ENCODE measurements at regions not wholly inside any gene's neighbourhood (a gene's known extent, or its start where the extent isn't known, plus 50 kb on each side); places are given as distances from the start of the nearest gene placed in this dataset.

DNA sequence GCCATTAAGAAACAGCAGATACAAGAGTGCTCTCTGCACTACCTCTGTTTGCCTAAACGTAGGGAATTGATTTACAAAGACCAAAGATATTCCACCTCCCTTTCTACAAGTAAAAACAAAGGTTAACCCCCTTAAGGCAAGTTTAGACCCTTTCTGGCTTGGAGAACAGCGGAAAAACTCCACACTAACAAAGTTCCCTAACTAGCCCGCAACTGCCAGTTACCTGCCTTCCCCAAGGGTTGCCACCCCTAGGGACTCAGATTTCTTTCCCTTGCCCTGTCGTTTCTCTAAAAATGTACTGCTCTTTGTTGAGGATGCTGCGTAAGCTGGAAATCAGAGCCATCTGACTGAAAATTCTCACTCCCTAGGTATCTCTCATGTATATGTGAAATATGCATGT is 627.5 kb upstream of the SOX11 start:
- no peak overlapping the region for H3K4me3 ChIP-seq (ENCODE audit: low read depth, low read length)
- no peak for DNase-seq (ENCODE audit: low read depth)
- TF ChIP-seq, protein P1, sequence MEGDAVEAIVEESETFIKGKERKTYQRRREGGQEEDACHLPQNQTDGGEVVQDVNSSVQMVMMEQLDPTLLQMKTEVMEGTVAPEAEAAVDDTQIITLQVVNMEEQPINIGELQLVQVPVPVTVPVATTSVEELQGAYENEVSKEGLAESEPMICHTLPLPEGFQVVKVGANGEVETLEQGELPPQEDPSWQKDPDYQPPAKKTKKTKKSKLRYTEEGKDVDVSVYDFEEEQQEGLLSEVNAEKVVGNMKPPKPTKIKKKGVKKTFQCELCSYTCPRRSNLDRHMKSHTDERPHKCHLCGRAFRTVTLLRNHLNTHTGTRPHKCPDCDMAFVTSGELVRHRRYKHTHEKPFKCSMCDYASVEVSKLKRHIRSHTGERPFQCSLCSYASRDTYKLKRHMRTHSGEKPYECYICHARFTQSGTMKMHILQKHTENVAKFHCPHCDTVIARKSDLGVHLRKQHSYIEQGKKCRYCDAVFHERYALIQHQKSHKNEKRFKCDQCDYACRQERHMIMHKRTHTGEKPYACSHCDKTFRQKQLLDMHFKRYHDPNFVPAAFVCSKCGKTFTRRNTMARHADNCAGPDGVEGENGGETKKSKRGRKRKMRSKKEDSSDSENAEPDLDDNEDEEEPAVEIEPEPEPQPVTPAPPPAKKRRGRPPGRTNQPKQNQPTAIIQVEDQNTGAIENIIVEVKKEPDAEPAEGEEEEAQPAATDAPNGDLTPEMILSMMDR (conservative IDR thresholded peaks at IDR 0.05; ENCODE audit: low read depth, low read length) = no peak

DNA sequence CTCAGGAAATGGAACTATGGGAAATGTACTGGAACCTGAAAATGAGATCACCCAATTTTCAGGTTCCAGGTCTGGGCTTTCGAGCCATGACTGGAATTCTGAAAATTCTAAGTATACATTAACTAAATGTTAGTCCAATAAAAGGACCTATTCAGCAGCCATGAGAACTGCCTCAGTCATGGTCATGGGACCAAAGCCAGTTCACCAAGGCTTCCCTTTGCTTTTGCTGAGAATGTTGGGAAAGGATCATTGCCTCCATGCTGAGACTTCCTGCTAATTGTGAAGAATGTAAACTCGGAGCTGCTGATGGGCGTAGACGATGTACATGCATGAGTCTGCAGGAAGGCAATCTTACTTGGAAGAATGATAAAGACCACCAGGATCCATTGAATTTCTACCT is 624.4 kb upstream of the SOX11 start:
- TF ChIP-seq, protein P1 (conservative IDR thresholded peaks at IDR 0.05; ENCODE audit: low read depth, low read length) = no peak
- H3K4me3 ChIP-seq (ENCODE audit: low read depth, low read length) = no peak overlapping the region
- DNase-seq (ENCODE audit: low read depth) = no peak

DNA sequence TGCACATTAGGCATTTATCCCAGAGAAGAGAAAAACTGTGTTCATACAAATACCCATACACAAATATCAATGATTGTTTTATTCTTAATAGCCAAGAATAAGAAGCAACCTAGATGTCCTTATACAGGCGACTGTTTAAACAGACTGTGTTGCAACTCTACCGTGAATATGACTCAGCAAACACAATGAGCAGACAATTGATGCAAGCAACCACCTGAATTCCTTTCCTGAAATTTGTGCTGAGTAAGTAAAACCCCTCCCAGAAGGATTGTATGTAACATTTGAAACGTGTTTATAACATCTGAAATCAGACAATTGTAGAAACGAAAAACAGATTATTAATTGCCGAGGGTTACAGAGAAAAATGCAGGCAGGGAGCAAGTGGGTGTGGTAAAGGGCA is 621.9 kb upstream of the SOX11 start:
- TF ChIP-seq, protein P1 (conservative IDR thresholded peaks at IDR 0.05; ENCODE audit: low read depth, low read length) = no peak
- no peak overlapping the region for H3K4me3 ChIP-seq (ENCODE audit: low read depth, low read length)
- peak; percentile 26 for DNase-seq (ENCODE audit: low read depth)

DNA sequence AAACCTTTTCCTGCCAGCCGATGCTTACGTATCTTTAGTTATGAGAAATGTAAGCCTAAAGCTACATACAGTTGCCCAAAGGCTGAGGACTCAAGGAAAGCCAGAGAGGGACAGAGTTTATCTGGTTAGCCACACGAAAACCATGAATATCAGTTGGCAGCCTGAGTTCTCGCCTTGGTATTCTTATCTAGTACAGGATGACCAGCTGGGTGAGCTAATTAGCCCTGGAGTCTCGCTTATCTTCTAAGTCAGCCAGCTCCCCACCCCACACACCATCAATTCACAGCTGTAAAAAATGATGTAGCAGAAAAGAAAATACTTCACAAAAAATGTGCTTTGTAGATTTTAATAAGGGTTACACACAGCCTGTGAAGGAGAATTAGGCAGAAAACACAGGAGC is 617.5 kb upstream of the SOX11 start:
- TF ChIP-seq, protein P1 (conservative IDR thresholded peaks at IDR 0.05; ENCODE audit: low read depth, low read length) = no peak
- H3K4me3 ChIP-seq (ENCODE audit: low read depth, low read length) = no peak overlapping the region
- no peak for DNase-seq (ENCODE audit: low read depth)

DNA sequence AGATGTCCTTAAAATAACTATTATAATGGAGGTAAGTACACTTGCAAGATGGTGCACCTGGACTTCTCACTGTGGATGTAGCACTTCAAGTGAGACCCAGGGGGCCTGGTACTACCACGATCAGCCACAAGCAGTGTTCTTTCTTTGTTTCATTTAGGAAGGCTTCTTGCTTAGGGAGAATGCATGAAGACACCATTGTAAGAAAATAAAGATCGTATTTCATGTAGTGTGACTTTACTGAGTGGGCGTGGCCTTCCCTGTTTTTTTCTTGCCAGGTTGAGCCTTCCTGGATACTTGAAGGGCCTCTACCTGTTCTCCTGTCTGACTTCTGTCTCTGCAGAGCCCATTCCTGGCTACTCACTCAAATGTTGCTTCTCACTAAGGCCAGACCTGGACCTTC is 615.6 kb upstream of the SOX11 start:
- H3K4me3 ChIP-seq (ENCODE audit: low read depth, low read length) = no peak overlapping the region
- DNase-seq (ENCODE audit: low read depth) = no peak
- TF ChIP-seq, protein P1 (conservative IDR thresholded peaks at IDR 0.05; ENCODE audit: low read depth, low read length) = no peak

DNA sequence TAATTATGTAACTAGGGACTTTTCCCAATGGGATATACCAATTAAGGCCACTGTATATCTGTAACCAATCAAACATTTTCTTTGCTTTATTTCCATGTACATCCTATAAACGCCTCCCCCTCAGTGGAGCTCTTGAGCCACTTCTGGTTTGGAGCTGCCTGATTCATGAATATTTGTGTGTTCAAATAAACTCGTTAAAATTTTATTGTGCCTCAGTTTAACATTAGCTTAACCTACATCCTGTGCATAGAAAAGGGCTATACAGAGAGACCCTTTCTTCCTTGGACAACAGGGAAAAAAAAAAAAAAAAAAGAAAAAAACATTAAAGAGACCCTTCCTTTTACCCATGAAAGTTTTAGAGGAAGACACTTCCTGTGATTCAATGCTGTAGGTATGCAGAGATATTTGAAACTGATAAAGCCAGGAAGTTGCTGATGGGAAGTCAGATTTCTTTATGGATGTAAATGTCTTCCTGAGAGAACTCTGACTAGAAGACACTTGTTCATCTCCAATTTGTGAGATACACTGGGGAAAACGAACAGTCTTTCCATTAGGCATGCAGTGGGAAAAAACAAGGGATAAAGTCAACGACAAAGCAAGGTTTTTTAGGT is 614.6 kb upstream of the SOX11 start:
- TF ChIP-seq, protein P1 (conservative IDR thresholded peaks at IDR 0.05; ENCODE audit: low read depth, low read length) = peak; percentile 24
- no peak for DNase-seq (ENCODE audit: low read depth)
- H3K4me3 ChIP-seq (ENCODE audit: low read depth, low read length) = no peak overlapping the region

DNA sequence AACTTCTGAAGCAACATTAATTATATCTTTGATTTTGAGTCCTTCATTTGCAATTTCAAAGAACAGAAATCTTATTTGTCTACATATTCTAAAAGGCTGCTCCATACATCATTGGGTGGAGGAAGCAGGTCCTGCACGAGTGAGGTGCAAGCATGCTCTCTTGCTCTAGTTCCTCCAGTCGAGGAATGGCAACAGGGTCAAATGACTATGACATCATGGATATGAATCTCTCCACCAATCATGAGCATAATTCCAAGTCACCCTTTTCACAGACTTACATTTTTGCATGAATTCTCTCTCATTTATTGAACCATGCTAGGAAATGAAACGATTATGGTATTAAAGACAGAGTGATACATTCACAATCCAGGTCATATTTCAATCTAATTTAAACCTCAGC is 608.8 kb upstream of the SOX11 start:
- no peak for DNase-seq (ENCODE audit: low read depth)
- TF ChIP-seq, protein P1 (conservative IDR thresholded peaks at IDR 0.05; ENCODE audit: low read depth, low read length) = no peak

More for the DNA sequence above, 608.8 kb upstream of the SOX11 start:
- no peak overlapping the region for H3K4me3 ChIP-seq (ENCODE audit: low read depth, low read length)
